NCI-H526 treated with DMSO at 0.1 percent for 48 hours (cell line): ENCODE measurements at regions not wholly inside any gene's neighbourhood (a gene's known extent, or its start where the extent isn't known, plus 50 kb on each side); places are given as distances from the start of the nearest gene placed in this dataset.
"Not testable (repeated sequence)": the region's sequence is repeated elsewhere in the genome, so short reads cannot be mapped to it uniquely, and the experiment has no call there.

Source experiments
- DNase-seq: peaks from one replicate; lab custom pipeline; 2025; lab: John Stamatoyannopoulos, UW

DNA sequence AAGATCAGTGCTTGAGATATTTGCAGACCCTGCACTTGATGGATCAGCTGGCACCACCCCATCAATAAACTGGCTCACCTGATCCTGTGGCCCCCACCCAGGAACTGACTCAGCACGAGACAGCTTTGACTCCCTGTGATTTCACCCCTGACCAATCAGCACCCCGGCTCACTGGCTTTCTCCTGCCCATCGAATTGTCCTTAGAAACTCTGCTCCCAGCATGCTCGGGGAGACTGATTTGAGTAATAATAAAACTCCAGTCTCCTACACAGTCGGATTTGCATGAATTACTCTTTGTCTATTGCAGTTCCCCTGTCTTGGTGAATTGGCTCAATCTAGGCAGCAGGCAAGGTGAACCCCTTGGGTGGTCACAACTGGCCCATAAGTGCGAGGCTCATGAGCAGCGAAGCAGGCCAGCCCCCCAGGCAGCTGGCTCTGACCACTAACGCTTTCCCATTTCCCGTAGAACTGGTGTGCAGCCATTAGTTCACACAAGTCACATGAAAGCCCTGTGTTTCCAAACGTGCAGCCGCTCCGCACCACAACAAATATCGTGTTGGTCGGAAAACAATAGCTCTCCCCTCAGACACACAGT is 79.6 kb downstream of the RSPH3 start:
- DNase-seq, result no peak

DNA sequence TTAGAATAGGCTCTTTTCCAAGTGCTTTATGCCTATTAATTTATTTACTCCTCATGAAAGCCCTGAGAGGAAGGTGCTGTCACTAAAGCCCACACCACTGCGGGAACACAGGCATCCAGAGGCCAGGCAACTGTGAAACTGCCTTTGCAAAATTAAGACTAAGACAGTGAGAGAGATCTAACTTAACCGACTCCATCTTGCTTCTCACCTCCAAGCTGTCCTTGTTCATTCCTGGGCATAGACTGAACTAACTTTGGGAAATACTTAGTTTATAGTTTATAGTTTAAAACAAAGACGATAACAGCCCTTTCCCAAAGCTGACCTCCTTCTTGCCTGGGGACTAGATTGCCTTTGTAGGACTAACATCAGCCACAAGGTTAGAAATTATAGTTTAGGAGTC is 80.1 kb downstream of the RSPH3 start:
- DNase-seq, result no peak

GRCh38 chr6:158916617-158917016 is 83.4 kb downstream of the RSPH3 start:
- no peak for DNase-seq

- DNase-seq, result no peak
Measured at GRCh38 chr6:158914923-158915322, 85.1 kb downstream of the RSPH3 start.

GRCh38 chr6:158913580-158913979 is 86.4 kb downstream of the RSPH3 start:
- DNase-seq, result no peak

- DNase-seq, result no peak
Measured at GRCh38 chr6:158912655-158913054, 87.3 kb downstream of the RSPH3 start.

- no peak for DNase-seq
Measured at GRCh38 chr6:158911746-158912480, 88.1 kb downstream of the RSPH3 start.

DNA sequence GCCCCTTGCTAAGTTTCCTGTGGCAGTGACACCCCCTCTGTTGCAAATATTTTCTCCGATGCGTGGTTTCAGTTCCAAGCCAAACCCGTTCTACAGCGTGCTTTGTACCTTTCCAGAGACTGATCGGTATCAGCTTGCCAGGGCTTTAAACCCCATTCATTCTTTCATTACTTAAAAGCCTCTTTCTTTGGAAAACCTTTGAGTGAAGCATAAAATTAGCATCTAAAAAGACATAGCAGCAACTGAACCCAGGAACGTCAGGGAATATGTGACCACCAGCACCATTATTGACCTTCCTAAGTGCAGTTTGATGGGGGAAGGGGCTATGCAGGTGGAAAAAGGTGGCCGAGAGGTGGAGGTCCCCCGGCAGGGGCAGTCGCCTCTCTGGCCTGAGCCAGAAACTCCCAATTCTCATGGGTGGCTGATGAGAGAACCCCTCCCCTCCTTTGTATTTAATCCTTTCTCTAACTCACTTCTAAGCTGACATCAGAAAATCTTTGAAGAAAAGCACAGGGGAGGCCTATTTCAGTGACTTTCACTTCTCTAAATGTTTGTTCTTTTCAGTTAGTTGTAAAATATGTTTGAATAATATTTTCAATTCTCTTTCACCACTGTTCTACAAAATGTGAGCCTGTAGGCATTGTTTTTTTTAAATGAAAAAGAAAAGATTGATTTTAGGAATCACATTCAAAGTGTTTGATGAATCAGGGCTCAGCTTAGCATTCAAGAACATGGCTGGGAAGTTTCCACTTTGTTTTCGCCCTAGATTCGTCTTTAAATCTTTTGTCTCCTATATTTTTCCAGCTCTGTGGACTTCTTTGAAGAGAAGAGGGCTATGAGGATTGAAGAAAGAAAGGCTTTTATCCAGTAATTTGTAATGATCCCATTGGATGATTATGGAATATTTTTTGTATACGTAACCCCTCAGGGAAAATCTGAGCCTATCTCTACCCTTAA is 89.2 kb downstream of the RSPH3 start:
- DNase-seq, result no peak

- DNase-seq, result no peak
Measured at GRCh38 chr6:158909938-158910337, 90.1 kb downstream of the RSPH3 start.

DNA sequence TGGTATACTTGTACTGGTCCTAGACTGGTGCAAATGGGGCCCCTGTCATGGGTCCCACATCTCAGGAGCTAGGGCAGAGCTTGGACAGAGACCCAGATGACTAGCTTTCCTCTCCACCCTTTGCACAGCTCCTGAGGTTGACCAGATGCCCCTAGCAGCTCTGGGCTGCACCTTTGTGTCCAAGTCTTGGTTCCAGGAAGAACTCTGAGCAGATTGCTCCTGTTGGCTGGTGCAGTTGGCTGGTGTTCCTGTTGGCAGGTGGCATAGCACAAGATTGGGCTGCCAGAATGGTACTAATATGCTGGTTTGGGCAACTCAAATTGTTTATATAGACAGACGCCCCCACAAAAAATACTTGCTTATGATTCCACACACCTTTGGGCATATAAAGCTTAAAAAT is 89.4 kb upstream of the EZR start:
- DNase-seq, result no peak

- DNase-seq, result peak; percentile 85
Measured at GRCh38 chr6:158907931-158908330, 88.8 kb upstream of the EZR start.

- no peak for DNase-seq
Measured at GRCh38 chr6:158906926-158907325, 87.8 kb upstream of the EZR start.

- no peak for DNase-seq
Measured at GRCh38 chr6:158905277-158905676, 86.1 kb upstream of the EZR start.

DNA sequence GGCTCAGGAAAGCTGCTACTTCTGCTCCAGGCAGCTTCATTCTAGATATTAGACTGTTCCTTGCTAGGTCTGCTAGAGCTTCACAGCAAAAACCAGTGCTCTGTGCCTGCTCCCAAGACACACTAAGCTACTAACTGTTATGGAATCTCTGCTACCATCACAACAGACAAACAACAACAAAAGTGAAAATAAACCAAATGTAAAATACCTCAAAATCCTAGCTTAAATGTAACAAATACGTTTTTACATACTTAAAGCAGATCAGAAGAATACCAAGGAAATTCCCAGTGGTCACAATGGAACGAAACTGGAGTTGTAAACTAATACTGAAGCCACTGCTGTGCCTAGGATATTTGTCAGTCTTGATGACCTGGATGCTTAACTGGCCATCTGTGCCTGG is 84.6 kb upstream of the EZR start:
- no peak for DNase-seq

DNA sequence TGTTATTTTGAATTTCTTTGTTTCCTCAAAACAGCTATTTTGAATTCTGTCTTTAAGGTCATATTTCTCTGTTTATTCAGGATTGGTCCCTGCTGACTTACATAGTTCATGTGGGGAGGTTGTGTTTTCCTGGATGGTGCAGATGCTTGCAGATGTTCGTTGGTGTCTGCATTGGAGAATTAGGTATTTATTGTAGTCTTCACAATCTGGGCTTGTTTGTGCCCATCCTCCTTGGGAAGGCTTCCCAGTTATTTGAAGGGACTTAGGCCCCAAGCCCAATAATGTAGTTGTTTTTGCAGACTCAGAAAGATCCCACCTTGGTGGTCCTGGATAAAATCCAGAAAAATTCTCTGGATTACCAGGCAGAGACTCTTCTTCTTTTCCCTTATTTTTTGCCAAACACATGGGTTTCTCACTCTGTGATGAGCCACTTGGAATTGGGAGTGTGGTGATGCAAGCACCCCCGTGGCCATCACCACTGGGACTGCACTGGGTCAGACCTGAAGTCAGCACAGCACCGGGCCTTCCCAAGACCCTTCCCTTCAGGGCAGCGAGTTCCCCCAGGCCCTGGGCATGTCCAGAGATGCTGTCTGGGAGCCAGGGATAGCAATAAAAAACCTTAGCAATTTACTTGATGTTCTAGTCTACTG is 81.6 kb upstream of the EZR start:
- DNase-seq, result no peak

DNA sequence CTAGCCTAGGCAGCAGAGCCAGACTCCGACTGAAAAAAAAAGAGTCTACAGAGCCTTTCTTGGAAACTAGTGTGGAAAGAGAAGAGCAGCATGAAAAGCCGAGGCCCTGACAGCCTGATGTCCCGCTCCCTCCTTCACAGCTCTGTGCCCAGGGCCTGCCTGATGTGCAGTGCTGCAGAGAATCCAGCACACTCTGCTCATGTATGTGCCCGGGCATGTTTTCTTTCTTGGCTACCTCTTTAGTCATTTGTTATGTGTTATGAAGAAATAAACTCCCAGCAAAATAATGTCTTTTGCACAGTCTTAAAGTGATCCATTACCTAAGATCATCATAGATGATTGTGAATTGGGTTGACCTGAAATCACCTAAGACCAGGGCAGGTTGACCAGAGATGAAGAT is 78.1 kb upstream of the EZR start:
- DNase-seq, result no peak

DNA sequence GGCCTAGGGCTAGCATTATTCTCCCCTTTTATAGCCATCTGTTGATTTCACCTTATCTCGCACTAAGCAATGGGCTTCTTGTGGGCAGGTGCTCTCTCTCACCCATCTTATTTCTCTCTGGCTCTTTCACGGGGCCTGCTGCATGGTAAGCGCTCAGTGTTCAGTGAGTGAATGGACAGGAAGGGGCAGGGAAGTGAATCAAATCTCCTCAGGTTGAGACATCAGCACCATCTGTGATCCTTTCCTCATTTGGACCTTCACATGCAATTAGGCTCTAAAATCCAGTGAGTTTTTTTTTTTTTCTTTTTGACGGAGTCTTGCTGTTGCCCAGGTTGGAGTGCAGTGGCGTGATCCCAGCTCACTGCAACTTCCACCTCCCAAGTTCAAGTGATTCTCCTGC is 76.5 kb upstream of the EZR start:
- no peak for DNase-seq

GRCh38 chr6:158894193-158894592 is 75.0 kb upstream of the EZR start:
- no peak for DNase-seq

- DNase-seq, result no peak
Measured at GRCh38 chr6:158892266-158892665, 73.1 kb upstream of the EZR start.

GRCh38 chr6:158891560-158891959 is 72.4 kb upstream of the EZR start:
- DNase-seq, result not testable (repeated sequence)

GRCh38 chr6:158888171-158888570 is 69.0 kb upstream of the EZR start:
- DNase-seq, result not testable (repeated sequence)

DNA sequence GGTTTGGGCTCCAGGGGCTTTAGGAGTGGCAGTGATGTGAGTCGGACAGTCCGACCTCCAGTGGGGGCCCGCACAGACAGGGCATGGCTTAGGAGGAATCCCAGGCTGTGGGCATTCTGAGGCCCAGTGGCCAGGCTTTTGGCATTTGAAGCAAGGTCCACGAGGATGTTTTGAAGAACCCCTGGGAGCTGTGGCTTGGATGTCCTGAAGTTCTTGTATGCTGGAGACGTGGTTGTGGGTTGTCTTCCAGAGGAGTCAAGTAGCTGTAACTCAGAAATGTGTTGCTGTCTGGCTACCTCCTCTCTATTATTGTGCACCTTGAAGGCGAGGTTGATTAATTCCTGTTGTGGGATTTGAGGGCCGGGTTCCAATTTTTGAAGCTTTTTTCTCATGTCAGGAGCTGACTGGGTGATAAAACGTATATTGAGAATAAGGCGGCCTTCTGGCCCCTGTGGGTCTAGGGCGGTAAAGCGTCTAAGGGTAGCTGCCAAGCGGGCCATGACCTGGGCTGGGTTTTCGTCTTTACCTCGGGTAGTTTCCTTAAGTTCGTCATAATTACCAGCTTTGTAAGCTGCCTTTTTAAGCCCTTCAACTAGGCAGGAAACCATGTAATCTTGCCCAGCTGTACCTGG is 67.3 kb upstream of the EZR start:
- not testable (repeated sequence) for DNase-seq
